ENCODE measurements at regions not wholly inside any gene's neighbourhood (a gene's known extent, or its start where the extent isn't known, plus 50 kb on each side); places are given as distances from the start of the nearest gene placed in this dataset.

GRCh38 chr1:194347200-194347599 lies 1160.8 kb upstream of the B3GALT2 start:
- TF ChIP-seq POLR2AphosphoS5 (IDR thresholded peaks at IDR 0.05; ENCODE audit: insufficient read depth, low read depth, low read length), result no peak
- TF ChIP-seq GATA2 (IDR thresholded peaks at IDR 0.05; ENCODE audit: insufficient read depth, insufficient read length, low read depth, low read length), result no peak
- TF ChIP-seq CTCF (IDR thresholded peaks at IDR 0.05; ENCODE audit: extremely low read depth in 1 of 2, insufficient read depth in 1 of 2, low read depth in 1 of 2, low read length in 2 of 2), result no peak
- TF ChIP-seq EZH2 (IDR thresholded peaks at IDR 0.05; ENCODE audit: borderline replicate concordance, low read depth, low read length, severe bottlenecking), result no peak
